PC-9 (cell line): ENCODE measurements at regions not wholly inside any gene's neighbourhood (a gene's known extent, or its start where the extent isn't known, plus 50 kb on each side); places are given as distances from the start of the nearest gene placed in this dataset.

Source experiments
- BruUV-seq: library from RNA; stranded (reverse); fragments of 400-500 nt; replicated peaks from 2 replicates; lab custom pipeline; 2021; lab: Mats Ljungman, UMichigan
- CTCF ChIA-PET: fragments of 300-600 bp; sonication (Branson Sonifier 250); formaldehyde crosslinking; loops from one replicate; lab custom pipeline; 2022; ENCODE audit warnings: antibody characterized with exemption; lab: Charles Lee
- POLR2A ChIA-PET: fragments of 300-600 bp; sonication (Branson Sonifier 250); formaldehyde crosslinking; loops from one replicate; lab custom pipeline; 2022; ENCODE audit warnings: antibody characterized with exemption; ENCODE audit not compliant: unreplicated experiment; lab: Charles Lee
- DNase-seq, 2 experiments: peaks; one replicate each; pipeline versions ENCODE4 v3.0.0 to v3.0.0-alpha.2; 2015 to 2022; ENCODE audit warnings: mixed read lengths in 1 of 2
- H2AFZ ChIP-seq: fragments of 200-600 bp; sonication (generic); 2 replicates; pipeline ENCODE4 v1.8.1; 2017; ENCODE audit warnings: antibody characterized with exemption
- H3F3A ChIP-seq: fragments of 200-600 bp; sonication (generic); 2 replicates; pipeline ENCODE4 v1.8.1; 2017; ENCODE audit warnings: antibody characterized with exemption, mild to moderate bottlenecking, low read depth; ENCODE audit not compliant: insufficient read depth
- H3K27ac ChIP-seq: fragments of 200-600 bp; sonication (generic); 2 replicates; pipeline ENCODE4 v1.6.1; 2016; ENCODE audit warnings: mixed run types
- H3K27me3 ChIP-seq: fragments of 200-600 bp; sonication (generic); 2 replicates; pipeline ENCODE4 v1.6.1; 2016; ENCODE audit warnings: low read depth, mixed run types; ENCODE audit not compliant: insufficient read depth
- H3K36me3 ChIP-seq: fragments of 200-600 bp; sonication (generic); 2 replicates; pipeline ENCODE4 v1.6.1; 2016; ENCODE audit warnings: low read depth, mixed run types
- H3K4me1 ChIP-seq: fragments of 200-600 bp; sonication (generic); replicated peaks from 2 replicates; pipeline ENCODE4 v1.6.1; 2016; ENCODE audit warnings: mixed run types; ENCODE audit not compliant: insufficient read depth
- H3K4me2 ChIP-seq: fragments of 200-600 bp; sonication (generic); 2 replicates; pipeline ENCODE4 v1.6.1; 2017; ENCODE audit warnings: mixed run types
- H3K4me3 ChIP-seq: fragments of 200-600 bp; sonication (generic); 2 replicates; pipeline ENCODE4 v1.6.1; 2016; ENCODE audit warnings: mixed run types
- H3K79me2 ChIP-seq: fragments of 200-600 bp; sonication (generic); 2 replicates; pipeline ENCODE4 v1.6.1; 2017; ENCODE audit warnings: low read depth, mixed run types
- H3K9me2 ChIP-seq: fragments of 200-600 bp; sonication (generic); 2 replicates; pipeline ENCODE4 v1.8.1; 2017; ENCODE audit warnings: mild to moderate bottlenecking; ENCODE audit not compliant: insufficient read depth
- H3K9me3 ChIP-seq: fragments of 200-600 bp; sonication (generic); 2 replicates; pipeline ENCODE4 v1.8.1; 2016; ENCODE audit warnings: low read depth; ENCODE audit not compliant: insufficient read depth
- H4K20me1 ChIP-seq: fragments of 200-600 bp; sonication (generic); 2 replicates; pipeline ENCODE4 v1.8.1; 2017; ENCODE audit not compliant: insufficient read depth
- EZH2 ChIP-seq: fragments of 200-600 bp; sonication (generic); IDR thresholded peaks from 2 replicates; pipeline ENCODE4 v1.8.0; 2017; ENCODE audit warnings: antibody characterized with exemption, low read depth
- intact Hi-C: fragments of 100-400 bp; cut with micrococcal nuclease; formaldehyde crosslinking; loops from one replicate; pipeline ENCODE4 v1.10.0; 2022; ENCODE audit not compliant: unreplicated experiment
- TF ChIP-seq, protein P1 (sequence below): fragments of 200-600 bp; sonication (generic); conservative IDR thresholded peaks from 2 replicates; pipeline ENCODE4 v1.6.1; 2017; ENCODE audit warnings: mixed run types, antibody characterized with exemption, mild to moderate bottlenecking, moderate library complexity

DNA sequence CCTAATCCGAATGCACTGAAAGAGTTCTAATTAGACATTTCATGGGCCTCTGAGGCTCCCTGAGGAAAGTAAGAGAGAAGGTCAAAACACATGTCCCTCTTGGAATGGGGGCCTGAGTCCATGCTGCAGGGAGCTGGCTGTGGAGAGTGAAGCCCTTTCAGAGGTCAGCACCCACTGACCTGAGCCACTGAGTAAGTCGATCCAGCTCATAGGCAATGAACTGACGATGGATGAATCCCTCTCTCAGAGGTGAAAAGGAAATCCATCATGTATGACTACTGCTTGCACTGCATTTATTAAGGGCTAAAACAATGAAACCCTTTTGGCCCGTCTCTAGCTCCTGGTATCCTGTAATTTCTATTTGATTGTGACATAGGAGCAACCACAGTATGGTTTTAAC, 288.9 kb upstream of the VLDLR start:
- Histone ChIP-seq H2AFZ (no peak overlapping the region), H3K4me1 (no peaks in the 10 kb centered on the region), H3K9me2 (no peaks in the 10 kb centered on the region), H3K27me3 (no peaks in the 10 kb centered on the region), H3K79me2 (no peaks in the 10 kb centered on the region), H3F3A (no peaks in the 10 kb centered on the region), H3K27ac (no peak overlapping the region), H4K20me1 (no peaks in the 10 kb centered on the region), H3K9me3 (no peaks in the 10 kb centered on the region), H3K4me2 (no peak overlapping the region), H3K4me3 (no peak overlapping the region), H3K36me3 (no peaks in the 10 kb centered on the region)
- ChIA-PET POLR2A (no interaction called here), CTCF (no interaction called here)
- TF ChIP-seq, protein P1, sequence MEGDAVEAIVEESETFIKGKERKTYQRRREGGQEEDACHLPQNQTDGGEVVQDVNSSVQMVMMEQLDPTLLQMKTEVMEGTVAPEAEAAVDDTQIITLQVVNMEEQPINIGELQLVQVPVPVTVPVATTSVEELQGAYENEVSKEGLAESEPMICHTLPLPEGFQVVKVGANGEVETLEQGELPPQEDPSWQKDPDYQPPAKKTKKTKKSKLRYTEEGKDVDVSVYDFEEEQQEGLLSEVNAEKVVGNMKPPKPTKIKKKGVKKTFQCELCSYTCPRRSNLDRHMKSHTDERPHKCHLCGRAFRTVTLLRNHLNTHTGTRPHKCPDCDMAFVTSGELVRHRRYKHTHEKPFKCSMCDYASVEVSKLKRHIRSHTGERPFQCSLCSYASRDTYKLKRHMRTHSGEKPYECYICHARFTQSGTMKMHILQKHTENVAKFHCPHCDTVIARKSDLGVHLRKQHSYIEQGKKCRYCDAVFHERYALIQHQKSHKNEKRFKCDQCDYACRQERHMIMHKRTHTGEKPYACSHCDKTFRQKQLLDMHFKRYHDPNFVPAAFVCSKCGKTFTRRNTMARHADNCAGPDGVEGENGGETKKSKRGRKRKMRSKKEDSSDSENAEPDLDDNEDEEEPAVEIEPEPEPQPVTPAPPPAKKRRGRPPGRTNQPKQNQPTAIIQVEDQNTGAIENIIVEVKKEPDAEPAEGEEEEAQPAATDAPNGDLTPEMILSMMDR = no peak
- TF ChIP-seq EZH2 = no peak
- intact Hi-C loops = no loop called here
- no TSS peak for BruUV-seq
- no peak for DNase-seq

DNA sequence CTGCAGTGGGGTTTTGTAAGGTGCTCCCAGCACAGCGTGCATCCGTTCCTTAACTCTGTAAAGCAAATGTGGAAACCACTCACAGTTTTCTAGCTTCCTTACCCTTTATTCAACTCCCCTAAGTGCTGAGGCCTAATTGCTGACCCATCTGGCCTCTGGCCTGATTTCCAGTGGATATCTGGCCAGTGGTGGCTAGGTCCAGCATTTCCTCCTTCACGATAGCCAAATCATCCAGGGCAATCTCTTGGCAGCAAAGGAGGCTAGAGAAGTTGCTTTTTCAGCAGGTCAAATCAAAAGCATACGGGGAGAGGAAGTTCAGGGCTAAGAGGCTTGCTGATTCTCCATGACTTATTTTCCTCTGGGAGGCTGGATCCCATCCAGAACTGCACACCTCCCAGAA, 286.3 kb upstream of the VLDLR start:
- H3K9me2 ChIP-seq = no peaks in the 10 kb centered on the region
- no peak overlapping the region for H2AFZ ChIP-seq
- no peaks in the 10 kb centered on the region for H3K27me3 ChIP-seq
- H3K9me3 ChIP-seq = no peaks in the 10 kb centered on the region
- intact Hi-C loops = no loop called here
- TF ChIP-seq, protein P1 = no peak
- no peak for TF ChIP-seq EZH2
- DNase-seq = no peak
- no peak overlapping the region for H3K4me2 ChIP-seq
- CTCF ChIA-PET = no interaction called here
- BruUV-seq = no TSS peak
- H4K20me1 ChIP-seq = no peaks in the 10 kb centered on the region
- H3K4me3 ChIP-seq = no peak overlapping the region
- no peaks in the 10 kb centered on the region for H3F3A ChIP-seq
- no peaks in the 10 kb centered on the region for H3K36me3 ChIP-seq
- H3K79me2 ChIP-seq = no peaks in the 10 kb centered on the region
- no peaks in the 10 kb centered on the region for H3K4me1 ChIP-seq
- no peak overlapping the region for H3K27ac ChIP-seq
- POLR2A ChIA-PET = no interaction called here

GRCh38 chr9:2336055-2336454, 285.5 kb upstream of the VLDLR start:
- Histone ChIP-seq H3K4me3 (no peak overlapping the region), H3K9me3 (no peaks in the 10 kb centered on the region), H3F3A (no peaks in the 10 kb centered on the region), H3K27ac (no peak overlapping the region), H3K27me3 (no peaks in the 10 kb centered on the region), H2AFZ (no peak overlapping the region), H3K4me1 (no peaks in the 10 kb centered on the region), H3K4me2 (no peak overlapping the region), H4K20me1 (no peaks in the 10 kb centered on the region), H3K9me2 (no peaks in the 10 kb centered on the region), H3K79me2 (no peaks in the 10 kb centered on the region), H3K36me3 (no peaks in the 10 kb centered on the region)
- BruUV-seq = no TSS peak
- TF ChIP-seq EZH2 = no peak
- TF ChIP-seq, protein P1 = no peak
- DNase-seq = no peak
- ChIA-PET POLR2A (no interaction called here), CTCF (no interaction called here)
- intact Hi-C loops = no loop called here
